HG03571 (cell line): ENCODE measurements at regions not wholly inside any gene's neighbourhood (a gene's known extent, or its start where the extent isn't known, plus 50 kb on each side); places are given as distances from the start of the nearest gene placed in this dataset.

Experiments used
- ATAC-seq: cut with Tn5 transposase; IDR thresholded peaks from one replicate; pipeline ENCODE4 v1.9.1; 2021; ENCODE audit not compliant: unreplicated experiment

- ATAC-seq: peak; percentile 83
Measured at GRCh38 chr2:554444-554843, 122.8 kb downstream of the TMEM18 start.

- ATAC-seq: no peak
Measured at GRCh38 chr2:552906-553305, 124.3 kb downstream of the TMEM18 start.

GRCh38 chr2:551621-552020, 125.6 kb downstream of the TMEM18 start:
- ATAC-seq: no peak

- no peak for ATAC-seq
Measured at GRCh38 chr2:550860-551567, 126.2 kb downstream of the TMEM18 start.

- no peak for ATAC-seq
Measured at GRCh38 chr2:545711-546650, 131.2 kb downstream of the TMEM18 start.

GRCh38 chr2:545228-545627, 132.0 kb downstream of the TMEM18 start:
- no peak for ATAC-seq

GRCh38 chr2:538646-539045, 138.6 kb downstream of the TMEM18 start:
- no peak for ATAC-seq

GRCh38 chr2:535222-535621, 142.0 kb downstream of the TMEM18 start:
- ATAC-seq: no peak

GRCh38 chr2:529852-530251, 147.4 kb downstream of the TMEM18 start:
- ATAC-seq: no peak

- ATAC-seq: no peak
Measured at GRCh38 chr2:529424-529823, 147.8 kb downstream of the TMEM18 start.

GRCh38 chr2:527581-527980, 149.6 kb downstream of the TMEM18 start:
- no peak for ATAC-seq

GRCh38 chr2:526918-527317, 150.3 kb downstream of the TMEM18 start:
- ATAC-seq: no peak

GRCh38 chr2:525611-526010, 151.6 kb downstream of the TMEM18 start:
- no peak for ATAC-seq

- ATAC-seq: no peak
Measured at GRCh38 chr2:525021-525420, 152.2 kb downstream of the TMEM18 start.

- ATAC-seq: no peak
Measured at GRCh38 chr2:524442-524841, 152.8 kb downstream of the TMEM18 start.

GRCh38 chr2:523698-524270, 153.4 kb downstream of the TMEM18 start:
- ATAC-seq: no peak

- ATAC-seq: no peak
Measured at GRCh38 chr2:522776-523175, 154.4 kb downstream of the TMEM18 start.

GRCh38 chr2:521853-522530, 155.2 kb downstream of the TMEM18 start:
- no peak for ATAC-seq

GRCh38 chr2:520663-521340, 156.4 kb downstream of the TMEM18 start:
- ATAC-seq: no peak

GRCh38 chr2:516944-517343, 160.3 kb downstream of the TMEM18 start:
- ATAC-seq: no peak

- no peak for ATAC-seq
Measured at GRCh38 chr2:516131-516530, 161.1 kb downstream of the TMEM18 start.
